ENCODE measurements at regions not wholly inside any gene's neighbourhood (a gene's known extent, or its start where the extent isn't known, plus 50 kb on each side); places are given as distances from the start of the nearest gene placed in this dataset.

- DNase-seq (ENCODE audit: low read depth in 3 of 3), result no peak
Observed at GRCh38 chr17:27391427-27391826, 64.8 kb upstream of the KSR1 start.

GRCh38 chr17:27396045-27396444 is 60.2 kb upstream of the KSR1 start:
- DNase-seq (ENCODE audit: low read depth in 3 of 3), result no peak

- DNase-seq (ENCODE audit: low read depth in 3 of 3), result no peak
Observed at GRCh38 chr17:27396941-27397340, 59.3 kb upstream of the KSR1 start.

- no peak for DNase-seq (ENCODE audit: low read depth in 3 of 3)
Observed at GRCh38 chr17:27398691-27399090, 57.6 kb upstream of the KSR1 start.

- DNase-seq (ENCODE audit: low read depth in 3 of 3), result no peak
Observed at GRCh38 chr17:27400991-27401390, 55.3 kb upstream of the KSR1 start.

GRCh38 chr17:27402943-27403342 is 53.3 kb upstream of the KSR1 start:
- DNase-seq (ENCODE audit: low read depth in 3 of 3), result no peak

- no peak for DNase-seq (ENCODE audit: low read depth in 3 of 3)
Observed at GRCh38 chr17:27403480-27404005, 52.7 kb upstream of the KSR1 start.

- DNase-seq (ENCODE audit: low read depth in 3 of 3), result no peak
Observed at GRCh38 chr17:27404676-27405075, 51.6 kb upstream of the KSR1 start.
